GM12878 (cell line): ENCODE measurements at regions not wholly inside any gene's neighbourhood (a gene's known extent, or its start where the extent isn't known, plus 50 kb on each side); places are given as distances from the start of the nearest gene placed in this dataset.

Experiments
- ATAC-seq: fragments of 200-7000 bp; cut with Tn5 transposase; 3 replicates; pipeline ENCODE4 v1.9.1; 2020; ENCODE audit warnings: mild to moderate bottlenecking, moderate library complexity
- BruUV-seq: library from RNA; stranded (reverse); fragments of 400-500 nt; replicated peaks from 2 replicates; lab custom pipeline; 2021; lab: Mats Ljungman, UMichigan
- CTCF ChIA-PET: fragments of 300-600 bp; sonication (Branson Sonifier 250); formaldehyde crosslinking; extraction: SDS; loops from one replicate; lab custom pipeline; 2021; ENCODE audit warnings: inconsistent platforms; lab: Yijun Ruan, JAX
- POLR2A ChIA-PET: fragments of 350-600 bp; formaldehyde crosslinking; extraction: SDS; loops from one replicate; lab custom pipeline; 2021; ENCODE audit warnings: inconsistent platforms; lab: Charles Lee
- RAD21 ChIA-PET: fragments of 300-600 bp; sonication (Branson Sonifier 250); formaldehyde crosslinking; loops from one replicate; lab custom pipeline; 2023; ENCODE audit warnings: antibody characterized with exemption; ENCODE audit not compliant: unreplicated experiment; lab: Charles Lee
- SMC1A ChIA-PET: fragments of 300-600 bp; sonication (Branson Sonifier 250); formaldehyde crosslinking; loops from one replicate; lab custom pipeline; 2023; ENCODE audit not compliant: unreplicated experiment, uncharacterized antibody; lab: Charles Lee
- DNase-seq: peaks from one replicate; pipeline ENCODE4 v3.0.0-alpha.2; 2011; ENCODE audit warnings: low read depth, low spot score
- FAIRE-seq: peaks from 3 replicates; lab custom pipeline; 2011; peaks lifted over from hg19 to GRCh38; lab: Jason Lieb, UNC
- H2AFZ ChIP-seq: 2 replicates; pipeline ENCODE4 v1.6.0; 2011; ENCODE audit warnings: low read depth, low read length, control low read depth; ENCODE audit not compliant: control insufficient read depth
- H3K27ac ChIP-seq: 2 replicates; pipeline ENCODE4 v1.5.1; 2011; ENCODE audit warnings: control low read depth; ENCODE audit not compliant: control insufficient read depth, insufficient read depth
- H3K27me3 ChIP-seq, 2 experiments: replicated peaks in 1 of 2; 2 replicates each; pipeline versions ENCODE4 v1.6.0 to v1.6.1; 2011; ENCODE audit warnings: low read length in 1 of 2; ENCODE audit not compliant: control insufficient read depth in 2 of 2, insufficient read depth in 2 of 2
- H3K36me3 ChIP-seq, 2 experiments: 2 replicates each; pipeline ENCODE4 v1.5.1; 2011; ENCODE audit warnings: low read length in 1 of 2; ENCODE audit not compliant: control insufficient read depth in 2 of 2, insufficient read depth in 2 of 2
- H3K4me1 ChIP-seq: 2 replicates; pipeline ENCODE4 v1.6.1; 2011; ENCODE audit warnings: mild to moderate bottlenecking, low read length, moderate library complexity, mixed read lengths; ENCODE audit not compliant: control insufficient read depth, insufficient read depth
- H3K4me2 ChIP-seq: 2 replicates; pipeline ENCODE4 v1.6.0; 2011; ENCODE audit warnings: control low read depth; ENCODE audit not compliant: control insufficient read depth, insufficient read depth
- H3K4me3 ChIP-seq: fragments of 200-600 bp; sonication (generic); 2 replicates; pipeline ENCODE4 v1.5.1; 2016
- H3K79me2 ChIP-seq: 2 replicates; pipeline ENCODE4 v1.6.0; 2011; ENCODE audit warnings: low read length; ENCODE audit not compliant: control insufficient read depth, insufficient read depth
- H3K9ac ChIP-seq: 2 replicates; pipeline ENCODE4 v1.8.0; 2011; ENCODE audit warnings: low read length, control low read depth, mixed read lengths; ENCODE audit not compliant: control insufficient read depth, insufficient read depth
- H3K9me3 ChIP-seq: replicated peaks from 3 replicates; pipeline ENCODE4 v1.5.1; 2011; ENCODE audit warnings: mild to moderate bottlenecking, low read length; ENCODE audit not compliant: control insufficient read depth, insufficient read depth
- H4K20me1 ChIP-seq: 2 replicates; pipeline ENCODE4 v1.6.0; 2011; ENCODE audit not compliant: control insufficient read depth, insufficient read depth
- BMI1 ChIP-seq: fragments of 450-650 bp; IDR thresholded peaks from 2 replicates; pipeline ENCODE4 v1.6.1; 2016; ENCODE audit warnings: mild to moderate bottlenecking, moderate library complexity, borderline replicate concordance
- CBFB ChIP-seq: IDR thresholded peaks from 2 replicates; pipeline ENCODE4 v1.6.1; 2016; ENCODE audit warnings: antibody characterized with exemption, low read depth
- CBX3 ChIP-seq: fragments of 200-600 bp; sonication (generic); IDR thresholded peaks from 2 replicates; pipeline ENCODE4 v1.6.1; 2016; ENCODE audit warnings: low read depth, borderline replicate concordance
- CEBPZ ChIP-seq: fragments of 150-350 bp; IDR thresholded peaks from 2 replicates; pipeline ENCODE4 v1.6.1; 2016; ENCODE audit warnings: low read depth, low read length
- CHD1 ChIP-seq: IDR thresholded peaks from 2 replicates; pipeline ENCODE4 v1.6.1; 2012; ENCODE audit warnings: low read depth, low read length, improper control_type of control experiment
- CHD4 ChIP-seq: fragments of 200-600 bp; sonication (generic); IDR thresholded peaks from 2 replicates; pipeline ENCODE4 v1.6.1; 2016; ENCODE audit warnings: mild to moderate bottlenecking
- EZH2 ChIP-seq: IDR thresholded peaks from 2 replicates; pipeline ENCODE4 v1.6.1; 2012; ENCODE audit warnings: low read depth, mild to moderate bottlenecking, control low read depth, inconsistent platforms, low read length, borderline replicate concordance; ENCODE audit not compliant: control insufficient read depth
- GATAD2B ChIP-seq: fragments of 450-650 bp; conservative IDR thresholded peaks from 2 replicates; pipeline ENCODE4 v1.6.1; 2017; ENCODE audit warnings: low read depth, mild to moderate bottlenecking, moderate library complexity
- IKZF1 ChIP-seq: fragments of 450-650 bp; conservative IDR thresholded peaks from 2 replicates; pipeline ENCODE4 v1.6.1; 2017; ENCODE audit warnings: antibody characterized with exemption, mild to moderate bottlenecking
- KDM1A ChIP-seq: fragments of 200-600 bp; sonication (generic); IDR thresholded peaks from 2 replicates; pipeline ENCODE4 v1.6.1; 2016; ENCODE audit warnings: borderline replicate concordance
- MEF2A ChIP-seq: IDR thresholded peaks from 2 replicates; pipeline ENCODE4 v1.6.1; 2011; ENCODE audit warnings: low read depth, mild to moderate bottlenecking, low read length, moderate library complexity; ENCODE audit not compliant: insufficient read depth
- NFYA ChIP-seq: IDR thresholded peaks from 2 replicates; pipeline ENCODE4 v1.6.1; 2011; ENCODE audit warnings: low read depth, mild to moderate bottlenecking, low read length, improper control_type of control experiment, borderline replicate concordance
- NR2C1 ChIP-seq: fragments of 450-650 bp; IDR thresholded peaks from 2 replicates; pipeline ENCODE4 v1.6.1; 2017; ENCODE audit warnings: antibody characterized with exemption, mild to moderate bottlenecking, moderate library complexity
- POLR2AphosphoS5 ChIP-seq: IDR thresholded peaks from 2 replicates; pipeline ENCODE4 v1.6.1; 2011; ENCODE audit warnings: mild to moderate bottlenecking, low read length, inconsistent platforms
- RBBP5 ChIP-seq: fragments of 200-600 bp; sonication (generic); conservative IDR thresholded peaks from 2 replicates; pipeline ENCODE4 v1.6.1; 2016
- RUNX3 ChIP-seq: IDR thresholded peaks from 2 replicates; pipeline ENCODE4 v1.6.1; 2012; ENCODE audit warnings: low read length, inconsistent platforms
- SMC3 ChIP-seq: IDR thresholded peaks from 2 replicates; pipeline ENCODE4 v1.6.1; 2011; ENCODE audit warnings: low read length, improper control_type of control experiment, borderline replicate concordance
- STAT3 ChIP-seq: IDR thresholded peaks from 2 replicates; pipeline ENCODE4 v1.6.1; 2011; ENCODE audit warnings: low read depth, low read length, improper control_type of control experiment
- TCF12 ChIP-seq: IDR thresholded peaks from 2 replicates; pipeline ENCODE4 v1.6.1; 2011; ENCODE audit warnings: low read depth, mild to moderate bottlenecking, low read length
- WRNIP1 ChIP-seq: IDR thresholded peaks from 2 replicates; pipeline ENCODE4 v1.6.1; 2011; ENCODE audit warnings: low read depth, low read length, improper control_type of control experiment, borderline replicate concordance
- ZNF274 ChIP-seq: IDR thresholded peaks from one replicate; pipeline ENCODE4 v1.8.0; 2011; ENCODE audit not compliant: insufficient read length, insufficient read depth
- WGBS: methylation state at CpG from one replicate; pipeline ENCODE4 v1.1.6; 2016; ENCODE audit warnings: low lambda C conversion rate; ENCODE audit not compliant: insufficient replicate concordance, insufficient coverage; ENCODE audit errors: missing lambda C conversion rate; 5-methylcytosine and 5-hydroxymethylcytosine counted together
- in situ Hi-C: fragments of 300-500 bp; cut with MboI; formaldehyde crosslinking; loops from 9 replicates; pipeline ENCODE4 v1.14.3; 2018; ENCODE audit warnings: mixed read lengths
- intact Hi-C: fragments of 100-400 bp; cut with micrococcal nuclease; formaldehyde crosslinking; loops from one replicate; pipeline ENCODE4 v1.14.2; 2022; ENCODE audit not compliant: unreplicated experiment
- TF ChIP-seq, protein P1 (sequence below), 3 experiments: IDR thresholded peaks in 2 of 3; conservative IDR thresholded peaks in 1 of 3; 2 replicates each; pipeline ENCODE4 v1.5.1; 2011; ENCODE audit warnings: low read depth in 3 of 3, low read length in 3 of 3, mild to moderate bottlenecking in 3 of 3, control low read depth in 2 of 3, moderate library complexity in 2 of 3, inconsistent platforms in 1 of 3, mixed read lengths in 1 of 3; ENCODE audit not compliant: control insufficient read depth in 2 of 3, insufficient read depth in 1 of 3; ENCODE audit errors: extremely low read depth in 1 of 3

- TF ChIP-seq IKZF1 = no peak
- no peak for TF ChIP-seq BMI1
- TF ChIP-seq POLR2AphosphoS5 = no peak
- TF ChIP-seq TCF12 = no peak
- no peak for TF ChIP-seq CBX3
- no peak for TF ChIP-seq KDM1A
- TF ChIP-seq, protein P1, sequence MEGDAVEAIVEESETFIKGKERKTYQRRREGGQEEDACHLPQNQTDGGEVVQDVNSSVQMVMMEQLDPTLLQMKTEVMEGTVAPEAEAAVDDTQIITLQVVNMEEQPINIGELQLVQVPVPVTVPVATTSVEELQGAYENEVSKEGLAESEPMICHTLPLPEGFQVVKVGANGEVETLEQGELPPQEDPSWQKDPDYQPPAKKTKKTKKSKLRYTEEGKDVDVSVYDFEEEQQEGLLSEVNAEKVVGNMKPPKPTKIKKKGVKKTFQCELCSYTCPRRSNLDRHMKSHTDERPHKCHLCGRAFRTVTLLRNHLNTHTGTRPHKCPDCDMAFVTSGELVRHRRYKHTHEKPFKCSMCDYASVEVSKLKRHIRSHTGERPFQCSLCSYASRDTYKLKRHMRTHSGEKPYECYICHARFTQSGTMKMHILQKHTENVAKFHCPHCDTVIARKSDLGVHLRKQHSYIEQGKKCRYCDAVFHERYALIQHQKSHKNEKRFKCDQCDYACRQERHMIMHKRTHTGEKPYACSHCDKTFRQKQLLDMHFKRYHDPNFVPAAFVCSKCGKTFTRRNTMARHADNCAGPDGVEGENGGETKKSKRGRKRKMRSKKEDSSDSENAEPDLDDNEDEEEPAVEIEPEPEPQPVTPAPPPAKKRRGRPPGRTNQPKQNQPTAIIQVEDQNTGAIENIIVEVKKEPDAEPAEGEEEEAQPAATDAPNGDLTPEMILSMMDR (IDR thresholded peaks at IDR 0.05 in 2 of 3, conservative IDR thresholded peaks at IDR 0.05 in 1 of 3; ENCODE audit: control insufficient read depth in 2 of 3, extremely low read depth in 1 of 3, insufficient read depth in 1 of 3, low read depth in 3 of 3, low read length in 3 of 3) = no peak
- no peak for TF ChIP-seq CHD1
- TF ChIP-seq NFYA = no peak
- TF ChIP-seq CHD4 = no peak
- TF ChIP-seq, all 136 proteins: peak for 0
These were observed 787.0 kb downstream of the TFAP2A start (continued) for GRCh38 chr6:9627916-9628315.

- WGBS = 0% methylated on average over 3 of the region's 3 CpGs
- DNase-seq (no peak), ATAC-seq (no peak), FAIRE-seq (no peak)
- H2AFZ ChIP-seq = no peak overlapping the region
- H3K9me3 ChIP-seq = no peaks in the 10 kb centered on the region
- no peak overlapping the region for H3K27ac ChIP-seq
- in situ Hi-C loops (no loop called here), intact Hi-C loops (no loop called here)
- H3K4me3 ChIP-seq = no peak overlapping the region
- H3K4me2 ChIP-seq = no peak overlapping the region
- RAD21 ChIA-PET = interaction anchor here (1.0 to 1.5 kb wide), 2 partner anchors 53 to 133 kb away, joined by 3 read pairs; no protein-coding TSS in a partner anchor
- no peak overlapping the region for H3K9ac ChIP-seq
- H3K36me3 ChIP-seq = no peaks in the 10 kb centered on the region
- CTCF ChIA-PET = interaction anchor here (1.0 kb wide), 2 partner anchors 13 to 28 kb away, joined by 3 to 4 read pairs; no protein-coding TSS in a partner anchor
- no peaks in the 10 kb centered on the region for H3K4me1 ChIP-seq
- no TSS peak for BruUV-seq
- H3K27me3 ChIP-seq = no peaks in the 10 kb centered on the region
- POLR2A ChIA-PET = interaction anchor here (0.8 kb wide), 1 partner anchor 95 kb away, joined by 4 read pairs; no protein-coding TSS in a partner anchor
- no peaks in the 10 kb centered on the region for H4K20me1 ChIP-seq
- SMC1A ChIA-PET = interaction anchor here (0.8 to 3.6 kb wide), 5 partner anchors 10 to 143 kb away, joined by 3 to 15 read pairs (median 3); no protein-coding TSS in a partner anchor
- no peaks in the 10 kb centered on the region for H3K79me2 ChIP-seq
- TF ChIP-seq RBBP5 (no peak), CEBPZ (no peak), EZH2 (no peak), SMC3 (no peak), NR2C1 (no peak), CBFB (no peak), MEF2A (no peak), ZNF274 (no peak), WRNIP1 (no peak), GATAD2B (no peak), STAT3 (no peak), RUNX3 (no peak), NFYA (no peak)
These were observed 790.9 kb downstream of the TFAP2A start for GRCh38 chr6:9623985-9624384.
